ENCODE measurements at regions not wholly inside any gene's neighbourhood (a gene's known extent, or its start where the extent isn't known, plus 50 kb on each side); places are given as distances from the start of the nearest gene placed in this dataset.

GRCh38 chr14:61893371-61893940 is 131.2 kb downstream of the SNAPC1 start:
- no peak for DNase-seq (ENCODE audit: low spot score)

GRCh38 chr14:61894452-61895077 is 132.3 kb downstream of the SNAPC1 start:
- DNase-seq (ENCODE audit: low spot score): peak; percentile 60

- DNase-seq (ENCODE audit: low spot score): no peak
Observed at GRCh38 chr14:61897300-61897699, 135.1 kb downstream of the SNAPC1 start.

- DNase-seq (ENCODE audit: low spot score): no peak
Observed at GRCh38 chr14:61898568-61898967, 136.3 kb downstream of the SNAPC1 start.

GRCh38 chr14:61899497-61899896 is 137.3 kb downstream of the SNAPC1 start:
- no peak for DNase-seq (ENCODE audit: low spot score)

GRCh38 chr14:61904946-61905345 is 142.7 kb downstream of the SNAPC1 start:
- no peak for DNase-seq (ENCODE audit: low spot score)

GRCh38 chr14:61911574-61911973 is 149.4 kb downstream of the SNAPC1 start:
- DNase-seq (ENCODE audit: low spot score): no peak

GRCh38 chr14:61918998-61919397 is 156.8 kb downstream of the SNAPC1 start:
- DNase-seq (ENCODE audit: low spot score): no peak

GRCh38 chr14:61923348-61923747 is 161.1 kb downstream of the SNAPC1 start:
- DNase-seq (ENCODE audit: low spot score): no peak

- DNase-seq (ENCODE audit: low spot score): no peak
Observed at GRCh38 chr14:61925043-61925442, 162.8 kb downstream of the SNAPC1 start.

- DNase-seq (ENCODE audit: low spot score): no peak
Observed at GRCh38 chr14:61925732-61926435, 163.7 kb downstream of the SNAPC1 start.

GRCh38 chr14:61927060-61927459 is 164.8 kb downstream of the SNAPC1 start:
- no peak for DNase-seq (ENCODE audit: low spot score)

- no peak for DNase-seq (ENCODE audit: low spot score)
Observed at GRCh38 chr14:61927520-61927919, 165.3 kb downstream of the SNAPC1 start.

- no peak for DNase-seq (ENCODE audit: low spot score)
Observed at GRCh38 chr14:61928300-61928699, 166.1 kb downstream of the SNAPC1 start.

GRCh38 chr14:61928701-61929100 is 166.5 kb downstream of the SNAPC1 start:
- no peak for DNase-seq (ENCODE audit: low spot score)

- DNase-seq (ENCODE audit: low spot score): no peak
Observed at GRCh38 chr14:61929651-61930050, 167.4 kb downstream of the SNAPC1 start.

GRCh38 chr14:61930101-61930857 is 168.1 kb downstream of the SNAPC1 start:
- no peak for DNase-seq (ENCODE audit: low spot score)

GRCh38 chr14:61932974-61933373 is 170.8 kb downstream of the SNAPC1 start:
- no peak for DNase-seq (ENCODE audit: low spot score)

- no peak for DNase-seq (ENCODE audit: low spot score)
Observed at GRCh38 chr14:61934385-61934784, 172.2 kb downstream of the SNAPC1 start.

GRCh38 chr14:61939776-61940175 is 177.6 kb downstream of the SNAPC1 start:
- DNase-seq (ENCODE audit: low spot score): no peak

- no peak for DNase-seq (ENCODE audit: low spot score)
Observed at GRCh38 chr14:61940666-61941420, 178.6 kb downstream of the SNAPC1 start.
